H1 (cell line): ENCODE measurements at regions not wholly inside any gene's neighbourhood (a gene's known extent, or its start where the extent isn't known, plus 50 kb on each side); places are given as distances from the start of the nearest gene placed in this dataset.

Experiments
- CTCF ChIA-PET: fragments of 300-600 bp; sonication (Branson Sonifier 250); formaldehyde crosslinking; loops from one replicate; lab custom pipeline; 2021; ENCODE audit not compliant: partially characterized antibody; lab: Charles Lee
- POLR2A ChIA-PET: fragments of 300-600 bp; sonication (Branson Sonifier 250); formaldehyde crosslinking; loops from one replicate; lab custom pipeline; 2021; ENCODE audit warnings: inconsistent platforms; ENCODE audit not compliant: partially characterized antibody; lab: Charles Lee
- DNase-seq, 2 experiments: peaks; one replicate each; pipeline versions ENCODE4 v3.0.0 to v3.0.0-alpha.2; 2010 to 2022; ENCODE audit warnings: low spot score in 2 of 2, low read depth in 1 of 2, mixed read lengths in 1 of 2
- FAIRE-seq: peaks from 2 replicates; lab custom pipeline; 2011; peaks lifted over from hg19 to GRCh38; lab: Jason Lieb, UNC
- H2AFZ ChIP-seq: 2 replicates; pipeline ENCODE4 v1.8.1; 2012; ENCODE audit warnings: low read length, inconsistent platforms
- H2AK5ac ChIP-seq: 2 replicates; pipeline ENCODE4 v1.6.1; 2013; ENCODE audit warnings: low read depth, low read length
- H2BK120ac ChIP-seq: replicated peaks from 2 replicates; pipeline ENCODE3; 2013; ENCODE audit warnings: low read depth, low read length, inconsistent platforms
- H2BK12ac ChIP-seq: 2 replicates; pipeline ENCODE4 v1.6.1; 2013; ENCODE audit warnings: low read depth, low read length
- H2BK15ac ChIP-seq: 2 replicates; pipeline ENCODE4 v1.6.1; 2013; ENCODE audit warnings: low read length
- H2BK20ac ChIP-seq: 2 replicates; pipeline ENCODE4 v1.6.1; 2013; ENCODE audit warnings: low read length
- H2BK5ac ChIP-seq: 2 replicates; pipeline ENCODE4 v1.6.1; 2013; ENCODE audit warnings: low read depth, low read length
- H3K14ac ChIP-seq: 2 replicates; pipeline ENCODE4 v1.6.1; 2013; ENCODE audit warnings: inconsistent platforms; ENCODE audit not compliant: insufficient read length
- H3K18ac ChIP-seq: 2 replicates; pipeline ENCODE4 v1.6.1; 2013; ENCODE audit warnings: low read length; ENCODE audit errors: extremely low read depth
- H3K23ac ChIP-seq: 2 replicates; pipeline ENCODE4 v1.6.1; 2013; ENCODE audit warnings: inconsistent platforms; ENCODE audit not compliant: insufficient read length
- H3K23me2 ChIP-seq: 2 replicates; pipeline ENCODE4 v1.6.1; 2013; ENCODE audit warnings: low read depth, low read length
- H3K27ac ChIP-seq: 2 replicates; pipeline ENCODE4 v1.6.1; 2011; ENCODE audit warnings: low read depth, low read length, inconsistent platforms
- H3K27me3 ChIP-seq, 4 experiments: replicated peaks in 1 of 4; 1 replicate in 1 of 4; 2 replicates in 3 of 4; pipeline versions ENCODE4 v1.6.1 to v1.8.1; 2011 to 2013; ENCODE audit warnings: low read length in 3 of 4, mild to moderate bottlenecking in 3 of 4, inconsistent platforms in 2 of 4, mixed read lengths in 2 of 4, moderate library complexity in 1 of 4; ENCODE audit not compliant: control insufficient read depth in 3 of 4, insufficient read depth in 3 of 4; ENCODE audit errors: extremely low read depth in 1 of 4
- H3K36me3 ChIP-seq, 4 experiments: 2 replicates each; pipeline versions ENCODE4 v1.6.1 to v1.8.1; 2011 to 2013; ENCODE audit warnings: mild to moderate bottlenecking in 4 of 4, low read length in 3 of 4, moderate library complexity in 2 of 4, control low read depth in 1 of 4, inconsistent platforms in 1 of 4; ENCODE audit not compliant: insufficient read depth in 4 of 4, control insufficient read depth in 2 of 4
- H3K4ac ChIP-seq: replicated peaks from 2 replicates; pipeline ENCODE3; 2013; ENCODE audit warnings: low read length, low read depth, mixed read lengths, inconsistent platforms; ENCODE audit not compliant: insufficient read length
- H3K4me1 ChIP-seq, 4 experiments: replicated peaks in 1 of 4; 1 replicate in 1 of 4; 2 replicates in 3 of 4; pipeline versions ENCODE4 v1.6.1 to v1.8.1; 2011 to 2013; ENCODE audit warnings: low read length in 3 of 4, inconsistent platforms in 2 of 4, mixed read lengths in 1 of 4; ENCODE audit not compliant: insufficient read depth in 4 of 4, control insufficient read depth in 3 of 4
- H3K4me2 ChIP-seq, 2 experiments: 2 replicates each; pipeline versions ENCODE4 v1.6.1 to v1.8.1; 2011 to 2013; ENCODE audit warnings: low read depth in 2 of 2, low read length in 2 of 2, control low read depth in 1 of 2, inconsistent platforms in 1 of 2, mild to moderate bottlenecking in 1 of 2; ENCODE audit not compliant: insufficient read depth in 1 of 2
- H3K4me3 ChIP-seq, 4 experiments: fragments of 200-600, 300-600 bp in 1 of 4; sonication (generic), shearing (Covaris generic), sonication (Bioruptor Twin) in 1 of 4; 2 replicates each; pipeline versions ENCODE4 v1.5.1 to v1.8.1; 2011 to 2016; ENCODE audit warnings: low read length in 4 of 4, low read depth in 3 of 4, control low read depth in 2 of 4, inconsistent platforms in 2 of 4, mild to moderate bottlenecking in 2 of 4, mixed read lengths in 1 of 4, moderate library complexity in 1 of 4; ENCODE audit not compliant: insufficient read depth in 2 of 4; ENCODE audit errors: extremely low read depth in 1 of 4
- H3K56ac ChIP-seq: replicated peaks from 2 replicates; pipeline ENCODE3; 2013; ENCODE audit warnings: low read depth, mild to moderate bottlenecking, mixed read lengths, low read length, inconsistent platforms; ENCODE audit not compliant: insufficient read length
- H3K79me1 ChIP-seq: 2 replicates; pipeline ENCODE4 v1.6.1; 2013; ENCODE audit warnings: low read depth, low read length, control low read depth
- H3K79me2 ChIP-seq, 2 experiments: 2 replicates each; pipeline versions ENCODE4 v1.6.1 to v1.8.1; 2012 to 2013; ENCODE audit warnings: low read length in 2 of 2, mild to moderate bottlenecking in 2 of 2, inconsistent platforms in 1 of 2; ENCODE audit not compliant: insufficient read depth in 2 of 2, control insufficient read depth in 1 of 2
- H3K9ac ChIP-seq, 4 experiments: replicated peaks in 1 of 4; 1 replicate in 1 of 4; 2 replicates in 3 of 4; pipeline versions ENCODE4 v1.6.1 to v1.8.1; 2011 to 2013; ENCODE audit warnings: low read depth in 3 of 4, low read length in 3 of 4, control low read depth in 2 of 4, mild to moderate bottlenecking in 2 of 4, moderate library complexity in 2 of 4, inconsistent platforms in 1 of 4; ENCODE audit errors: extremely low read depth in 1 of 4
- H3K9me3 ChIP-seq, 2 experiments: 2 replicates each; pipeline versions ENCODE4 v1.6.1 to v1.8.1; 2012 to 2013; ENCODE audit warnings: mild to moderate bottlenecking in 2 of 2, moderate library complexity in 2 of 2, control low read depth in 1 of 2, inconsistent platforms in 1 of 2, low read depth in 1 of 2, low read length in 1 of 2, mixed read lengths in 1 of 2; ENCODE audit not compliant: insufficient read depth in 2 of 2
- H4K20me1 ChIP-seq, 2 experiments: replicated peaks in 1 of 2; 2 replicates each; pipeline versions ENCODE3 to v1.8.1; 2011 to 2013; ENCODE audit warnings: inconsistent platforms in 2 of 2, low read length in 2 of 2, mild to moderate bottlenecking in 1 of 2; ENCODE audit not compliant: insufficient read depth in 2 of 2, control insufficient read depth in 1 of 2
- H4K5ac ChIP-seq: 2 replicates; pipeline ENCODE4 v1.6.1; 2013; ENCODE audit warnings: low read length, low read depth, mixed read lengths, inconsistent platforms; ENCODE audit not compliant: insufficient read length
- H4K8ac ChIP-seq: 2 replicates; pipeline ENCODE4 v1.8.0; 2013; ENCODE audit warnings: mild to moderate bottlenecking, moderate library complexity, low read length, inconsistent platforms; ENCODE audit not compliant: insufficient read depth; ENCODE audit errors: extremely low read depth
- H4K91ac ChIP-seq: replicated peaks from 2 replicates; pipeline ENCODE3; 2013; ENCODE audit warnings: low read length, mixed read lengths, inconsistent platforms; ENCODE audit not compliant: insufficient read length
- ATF3 ChIP-seq: IDR thresholded peaks from 2 replicates; pipeline ENCODE4 v1.6.1; 2011; ENCODE audit warnings: low read depth, mild to moderate bottlenecking, low read length; ENCODE audit not compliant: insufficient read depth
- CBX8 ChIP-seq: fragments of 300-800, 300-1000 bp; sonication (generic); IDR thresholded peaks from 2 replicates; pipeline ENCODE4 v1.7.1; 2016; ENCODE audit warnings: low read depth, low read length, borderline replicate concordance
- CTBP2 ChIP-seq: IDR thresholded peaks from 2 replicates; pipeline ENCODE4 v1.7.0; 2011; ENCODE audit warnings: borderline replicate concordance, mild to moderate bottlenecking, moderate library complexity, mixed read lengths, low read length; ENCODE audit not compliant: insufficient read depth, insufficient read length
- EP300 ChIP-seq, 2 experiments: IDR thresholded peaks; 1 replicate in 1 of 2; 2 replicates in 1 of 2; pipeline ENCODE4 v1.6.1; 2011 to 2012; ENCODE audit warnings: low read depth in 2 of 2, low read length in 2 of 2, mild to moderate bottlenecking in 2 of 2, borderline replicate concordance in 1 of 2, inconsistent platforms in 1 of 2, moderate library complexity in 1 of 2
- MAX ChIP-seq: IDR thresholded peaks from 2 replicates; pipeline ENCODE4 v1.6.1; 2012; ENCODE audit warnings: inconsistent platforms
- RAD21 ChIP-seq, 2 experiments: IDR thresholded peaks in 1 of 2; conservative IDR thresholded peaks in 1 of 2; 2 replicates each; pipeline ENCODE4 v1.6.1; 2011; ENCODE audit warnings: low read depth in 2 of 2, low read length in 2 of 2, improper control_type of control experiment in 1 of 2, inconsistent platforms in 1 of 2, mild to moderate bottlenecking in 1 of 2, moderate library complexity in 1 of 2
- SIX5 ChIP-seq: IDR thresholded peaks from 2 replicates; pipeline ENCODE4 v1.6.1; 2011; ENCODE audit warnings: mild to moderate bottlenecking, low read depth, low read length
- SUZ12 ChIP-seq: fragments of 200-600 bp; sonication (generic); IDR thresholded peaks from 2 replicates; pipeline ENCODE4 v1.6.1; 2012; ENCODE audit warnings: mild to moderate bottlenecking, inconsistent platforms, low read length, moderate library complexity, mixed read lengths
- WGBS, 2 experiments: shearing (Covaris generic) in 1 of 2; methylation state at CpG; one replicate each; pipeline versions ENCODE4 v1.1.6 to v1.1.7; 2013 to 2015; ENCODE audit warnings: low lambda C conversion rate in 2 of 2, mixed read lengths in 2 of 2, inconsistent platforms in 1 of 2, low coverage in 1 of 2, missing lambda C conversion rate in 1 of 2; ENCODE audit not compliant: insufficient replicate concordance in 2 of 2, insufficient coverage in 1 of 2, insufficient read length in 1 of 2; ENCODE audit errors: extremely low coverage in 1 of 2, missing lambda C conversion rate in 1 of 2; 5-methylcytosine and 5-hydroxymethylcytosine counted together

- H3K4ac ChIP-seq, result no peak overlapping the region
- H3K27ac ChIP-seq, result no peak overlapping the region
- H2AFZ ChIP-seq, result no peak overlapping the region
- DNase-seq (no peak), FAIRE-seq (no peak)
- H3K79me2 ChIP-seq, result no peaks in the 10 kb centered on the region
- no peaks in the 10 kb centered on the region for H3K79me1 ChIP-seq
- H4K8ac ChIP-seq, result no peak overlapping the region
- no peak overlapping the region for H2AK5ac ChIP-seq
- H3K56ac ChIP-seq, result no peak overlapping the region
- H3K9ac ChIP-seq, result no peak overlapping the region
- no peak overlapping the region for H3K18ac ChIP-seq
- H3K4me2 ChIP-seq, result no peak overlapping the region
- no peaks in the 10 kb centered on the region for H3K27me3 ChIP-seq
- H3K36me3 ChIP-seq, result no peaks in the 10 kb centered on the region
- WGBS, 2 experiments, result 95% methylated on average over 3 of the region's 3 CpGs; no CpG with 5 or more reads in 1 of the 2 experiments
- H4K91ac ChIP-seq, result no peak overlapping the region
- H2BK12ac ChIP-seq, result no peak overlapping the region
- no peak overlapping the region for H4K5ac ChIP-seq
- H3K9me3 ChIP-seq, result no peaks in the 10 kb centered on the region
- no peak overlapping the region for H2BK5ac ChIP-seq
- H2BK20ac ChIP-seq, result no peak overlapping the region
- no peak overlapping the region for H3K4me3 ChIP-seq
- no peak overlapping the region for H3K23ac ChIP-seq
- no peaks in the 10 kb centered on the region for H4K20me1 ChIP-seq
- CTCF ChIA-PET, result no interaction called here
- no peaks in the 10 kb centered on the region for H3K4me1 ChIP-seq
- no peaks in the 10 kb centered on the region for H3K23me2 ChIP-seq
- H3K14ac ChIP-seq, result no peak overlapping the region
- H2BK120ac ChIP-seq, result no peak overlapping the region
- no peak overlapping the region for H2BK15ac ChIP-seq
- TF ChIP-seq ATF3 (no peak), MAX (no peak), SUZ12 (no peak), CTBP2 (no peak), SIX5 (no peak), RAD21 (IDR thresholded peaks at IDR 0.05 in 1 of 2, conservative IDR thresholded peaks at IDR 0.05 in 1 of 2; ENCODE audit: low read depth in 2 of 2, low read length in 2 of 2) (no peak), EP300 (IDR thresholded peaks at IDR 0.05; ENCODE audit: borderline replicate concordance in 1 of 2, low read depth in 2 of 2, low read length in 2 of 2) (no peak), CBX8 (no peak)
- POLR2A ChIA-PET, result no interaction called here
Measured at GRCh38 chr4:165631912-165632311, 241.1 kb upstream of the TLL1 start.
